GM18907 (cell line): ENCODE measurements at regions not wholly inside any gene's neighbourhood (a gene's known extent, or its start where the extent isn't known, plus 50 kb on each side); places are given as distances from the start of the nearest gene placed in this dataset.

Source experiments
- ATAC-seq: cut with Tn5 transposase; IDR thresholded peaks from one replicate; pipeline ENCODE4 v1.9.1; 2021; ENCODE audit warnings: mild to moderate bottlenecking, moderate library complexity; ENCODE audit not compliant: unreplicated experiment

DNA sequence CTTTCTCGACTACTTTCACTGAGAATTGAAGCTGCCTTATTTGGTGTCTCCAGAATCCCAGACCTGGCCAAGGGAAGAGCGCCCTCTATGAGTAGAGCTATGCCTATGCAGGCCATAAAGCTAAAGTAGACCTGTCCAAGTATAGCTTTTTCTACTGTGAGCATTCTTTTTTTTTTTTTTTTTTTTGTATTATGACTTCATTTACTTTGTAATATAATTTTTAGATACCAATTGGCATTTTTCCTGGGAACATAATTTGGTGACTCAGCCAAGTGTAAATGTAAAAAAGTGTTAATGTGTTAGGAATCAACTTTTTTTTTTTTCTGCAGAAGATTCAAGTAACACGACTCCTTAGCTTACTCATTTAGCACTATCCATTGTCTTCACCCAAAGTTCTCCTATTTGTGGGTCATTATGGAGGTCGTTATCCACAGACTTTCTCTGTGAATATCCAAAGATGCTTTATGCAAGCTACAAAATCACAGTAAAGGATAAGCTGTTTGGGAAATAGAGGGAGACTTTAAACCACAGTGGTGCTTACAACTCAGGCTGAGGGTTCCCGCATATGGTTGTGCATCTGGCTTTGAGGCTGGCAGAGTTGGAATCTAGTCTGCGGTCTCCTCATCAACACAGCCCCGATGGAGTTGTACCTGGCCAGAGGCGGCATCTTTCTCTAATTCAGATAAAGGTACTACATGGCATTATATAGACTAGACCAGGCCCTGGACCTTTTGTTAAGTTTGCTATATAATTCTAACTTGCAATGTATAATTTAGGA is 1040.2 kb upstream of the SORCS1 start:
- ATAC-seq, result peak; percentile 61

DNA sequence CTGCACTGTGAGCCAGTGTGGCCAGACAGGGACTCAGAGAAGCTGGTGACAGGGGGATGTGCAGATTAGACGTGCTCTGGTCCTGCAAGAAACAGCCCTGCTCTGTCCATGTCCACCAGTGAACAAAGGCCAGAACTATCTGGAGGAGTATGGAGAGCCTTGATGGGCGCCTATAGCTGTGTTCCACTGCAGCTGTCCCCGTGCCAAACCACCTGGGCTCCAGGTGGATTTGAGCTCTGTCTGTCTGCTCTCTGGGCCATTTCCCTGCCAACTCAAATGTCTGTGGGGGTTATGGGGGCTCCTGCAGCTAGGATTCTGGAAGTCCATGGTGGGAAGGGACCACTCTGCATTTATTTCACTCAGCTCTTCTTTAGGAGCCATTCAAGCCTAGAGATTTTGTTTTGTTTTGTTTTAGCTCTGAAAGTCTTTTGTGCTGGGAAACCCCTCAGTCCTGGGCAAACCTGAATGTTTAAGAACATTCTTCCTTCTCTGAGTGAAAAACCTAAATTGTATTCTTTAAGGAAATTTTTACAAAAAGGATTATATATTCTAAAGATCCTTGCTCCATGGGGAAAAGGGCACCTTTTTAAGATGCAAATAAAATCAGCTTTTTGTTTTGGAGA is 1039.5 kb upstream of the SORCS1 start:
- ATAC-seq, result peak; percentile 5

DNA sequence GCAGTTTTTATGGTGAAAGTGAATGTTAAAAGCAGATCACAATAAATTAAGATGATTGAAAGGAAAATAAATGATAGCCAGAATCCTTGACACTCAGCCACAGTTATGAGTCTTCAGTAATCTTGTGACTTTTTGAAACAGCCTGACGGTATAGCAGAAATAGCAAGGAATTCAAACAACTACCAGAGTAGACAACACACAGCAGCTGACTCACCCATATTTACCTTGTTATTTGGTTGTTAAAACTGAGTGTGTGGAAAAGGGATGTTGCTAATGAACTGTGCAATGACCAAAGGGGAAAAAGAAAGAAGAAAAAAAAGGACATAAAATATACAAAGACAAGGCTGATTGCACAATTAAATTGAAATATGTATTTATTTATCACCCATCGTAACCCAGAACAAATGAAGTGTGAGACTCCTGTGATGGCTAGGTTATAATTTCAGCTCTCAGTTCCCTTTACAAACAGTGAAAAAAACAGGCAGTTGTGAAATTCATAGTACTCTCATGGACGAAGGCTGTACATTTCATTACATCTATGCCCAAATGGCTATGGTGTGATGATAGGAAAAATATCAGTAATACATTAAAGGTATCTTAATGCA is 1023.0 kb upstream of the SORCS1 start:
- no peak for ATAC-seq

DNA sequence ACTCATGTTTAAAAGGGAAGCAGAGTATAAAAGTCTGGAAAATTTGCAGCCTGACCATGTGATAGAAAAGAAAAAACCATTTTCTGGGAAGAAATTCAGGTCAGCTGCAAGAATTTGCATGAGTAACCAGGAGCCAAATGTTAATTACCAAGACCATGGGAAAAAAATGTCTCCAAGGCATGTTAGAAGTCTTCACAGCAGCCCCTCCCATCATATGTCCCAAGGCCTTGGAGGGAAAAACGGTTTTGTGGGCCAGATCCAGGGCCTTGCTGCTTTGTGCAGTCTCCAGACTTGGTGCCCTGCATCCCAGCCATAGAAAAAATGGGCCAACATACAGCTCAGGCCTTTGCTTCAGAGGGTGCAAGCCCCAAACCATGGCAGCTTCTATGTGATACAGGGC is 1019.6 kb upstream of the SORCS1 start:
- ATAC-seq, result no peak

- ATAC-seq, result no peak
Measured at GRCh38 chr10:108180878-108181277, 1016.4 kb upstream of the SORCS1 start.

GRCh38 chr10:108169846-108170245 is 1005.3 kb upstream of the SORCS1 start:
- no peak for ATAC-seq

GRCh38 chr10:108167766-108168165 is 1003.3 kb upstream of the SORCS1 start:
- ATAC-seq, result no peak

- no peak for ATAC-seq
Measured at GRCh38 chr10:108166401-108166800, 1001.9 kb upstream of the SORCS1 start.

DNA sequence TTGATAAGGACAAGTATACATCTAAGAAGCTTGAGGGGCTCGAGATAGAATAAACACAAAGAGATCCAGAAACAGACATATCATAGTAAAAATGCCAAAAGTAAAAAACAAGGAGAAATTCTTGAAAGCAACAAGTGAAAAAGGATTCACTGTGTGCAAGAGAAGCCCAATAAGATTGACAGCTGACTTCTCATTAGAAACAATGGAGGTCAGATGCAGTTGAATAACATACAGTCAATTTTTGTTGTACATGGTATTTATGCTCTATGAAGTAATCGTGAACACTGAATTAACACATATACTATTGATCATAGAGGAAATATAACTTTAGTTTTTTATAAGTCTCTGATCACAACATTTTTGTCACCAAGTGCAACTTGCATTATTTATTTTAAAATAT is 982.8 kb upstream of the SORCS1 start:
- no peak for ATAC-seq

DNA sequence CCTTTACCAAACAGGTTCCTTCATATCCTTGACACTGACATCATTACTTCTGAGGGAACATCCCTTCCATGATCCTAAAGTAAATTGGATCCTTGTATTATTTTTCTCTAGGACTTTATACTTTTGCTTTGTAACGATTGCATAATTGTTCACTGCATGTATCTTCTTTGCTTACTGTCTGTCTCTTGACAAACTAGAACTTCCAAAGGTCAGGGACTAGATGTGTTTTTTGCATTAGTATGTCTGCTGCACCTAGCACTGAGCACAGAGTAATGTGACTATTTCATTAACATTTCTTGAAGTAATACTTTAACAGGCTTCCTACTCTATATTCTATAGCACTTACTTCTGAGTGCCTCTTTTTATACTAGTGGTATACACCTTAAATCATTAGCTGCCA is 976.6 kb upstream of the SORCS1 start:
- no peak for ATAC-seq

GRCh38 chr10:108132303-108132702 is 967.8 kb upstream of the SORCS1 start:
- ATAC-seq, result no peak

GRCh38 chr10:108130575-108130974 is 966.1 kb upstream of the SORCS1 start:
- no peak for ATAC-seq

- no peak for ATAC-seq
Measured at GRCh38 chr10:108112218-108112617, 947.7 kb upstream of the SORCS1 start.

DNA sequence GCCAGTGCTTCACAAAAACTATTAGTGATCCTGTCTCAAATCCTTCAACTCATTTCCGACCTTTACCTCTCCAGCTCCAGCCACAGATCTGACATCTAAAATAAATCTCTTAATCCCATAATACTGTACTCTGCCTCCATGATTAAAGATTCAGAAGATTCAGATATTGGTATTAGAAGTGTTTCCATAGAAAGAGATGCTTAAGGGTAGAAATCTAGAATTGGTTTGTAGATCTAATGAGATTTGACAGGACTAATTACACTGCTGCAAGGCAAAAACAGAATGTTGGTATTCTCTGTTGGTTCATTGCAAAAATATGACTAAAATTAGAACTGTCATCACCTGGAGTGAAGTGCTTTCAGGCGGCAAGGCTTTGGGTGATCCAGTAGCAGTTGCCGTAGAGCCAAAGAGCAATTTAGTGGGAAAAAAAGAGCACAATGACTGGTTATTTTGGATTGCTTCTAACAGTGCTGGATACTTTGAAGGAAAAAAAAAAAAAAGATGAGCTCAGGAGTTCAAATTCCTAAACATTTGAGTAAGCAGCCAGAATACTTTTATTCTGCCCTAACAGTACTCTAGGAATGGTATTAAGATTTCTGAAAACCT is 940.1 kb upstream of the SORCS1 start:
- ATAC-seq, result no peak

DNA sequence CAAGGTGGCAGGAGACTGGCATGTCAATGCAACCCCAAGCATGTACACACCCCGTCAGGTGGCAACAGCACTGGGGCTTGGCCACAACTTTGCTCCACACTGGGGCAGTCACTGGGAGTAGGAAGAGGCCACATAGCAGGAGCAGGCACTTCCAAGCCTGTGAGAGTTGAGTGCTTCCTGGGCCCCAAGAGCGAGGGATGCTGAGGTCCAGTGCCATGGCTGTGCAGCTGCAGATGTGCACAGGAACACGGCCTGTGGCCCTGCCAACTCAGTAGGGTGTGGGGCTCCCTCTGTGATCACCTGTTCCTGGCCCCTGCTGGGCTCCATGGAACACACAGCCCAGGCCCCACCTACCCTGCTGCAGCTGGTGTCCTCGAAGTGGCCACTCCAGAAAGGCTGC is 932.8 kb upstream of the SORCS1 start:
- ATAC-seq, result no peak

- ATAC-seq, result no peak
Measured at GRCh38 chr10:108095932-108096925, 931.7 kb upstream of the SORCS1 start.

GRCh38 chr10:108090476-108091215 is 926.1 kb upstream of the SORCS1 start:
- no peak for ATAC-seq

- no peak for ATAC-seq
Measured at GRCh38 chr10:108086502-108086901, 922.0 kb upstream of the SORCS1 start.

DNA sequence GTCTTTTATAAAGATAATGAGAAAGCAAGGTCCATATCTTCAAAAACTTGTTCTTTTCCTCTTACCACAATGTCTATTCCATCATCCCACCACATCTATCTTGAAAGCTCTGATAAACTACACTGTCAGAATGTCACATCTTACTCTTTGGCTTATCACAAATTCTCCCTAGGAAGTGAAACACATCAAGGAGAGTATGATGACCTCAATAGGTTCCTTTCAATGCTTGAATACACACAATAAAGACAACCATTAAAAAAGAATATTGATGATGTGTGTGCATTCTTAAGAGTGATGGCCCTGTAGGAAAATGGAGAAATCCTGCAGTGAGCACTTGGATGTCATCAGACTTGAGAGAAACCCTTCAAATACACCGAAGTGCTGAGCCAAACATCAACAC is 918.1 kb upstream of the SORCS1 start:
- no peak for ATAC-seq

DNA sequence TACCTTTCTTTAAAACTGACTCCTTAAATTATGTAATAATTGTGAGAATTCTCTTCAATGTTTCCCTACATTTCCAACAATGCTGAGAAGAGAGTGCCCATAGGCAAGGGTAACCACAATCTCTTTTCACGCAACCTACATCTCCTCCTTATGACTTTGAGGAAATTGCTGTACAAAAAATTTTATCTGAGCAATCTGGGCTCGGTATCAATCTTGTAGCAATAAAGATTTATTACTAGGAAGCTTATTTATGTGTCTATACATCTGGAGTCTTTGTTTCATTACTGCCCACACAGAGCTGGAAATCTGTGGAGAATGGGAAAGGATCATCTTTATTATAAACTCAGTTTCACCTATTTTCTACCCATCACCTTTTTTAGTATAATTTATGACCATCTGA is 913.8 kb upstream of the SORCS1 start:
- ATAC-seq, result no peak
